ENCODE measurements at regions not wholly inside any gene's neighbourhood (a gene's known extent, or its start where the extent isn't known, plus 50 kb on each side); places are given as distances from the start of the nearest gene placed in this dataset.

GRCh38 chr5:141745390-141745789 lies 63.4 kb upstream of the ARAP3 start:
- Mint-ChIP-seq H3K9me3 (ENCODE audit: unreplicated experiment) (peaks cover 5% of the 10 kb centered on the region), H3K27ac (ENCODE audit: unreplicated experiment) (no peak overlapping the region), H3K4me3 (ENCODE audit: unreplicated experiment) (no peak overlapping the region), H3K36me3 (ENCODE audit: unreplicated experiment) (no peaks in the 10 kb centered on the region), H3K4me1 (ENCODE audit: low read depth, unreplicated experiment) (peaks cover 41% of the 10 kb centered on the region), H3K27me3 (ENCODE audit: unreplicated experiment) (peaks cover 6% of the 10 kb centered on the region)
- TF ChIP-seq CTCF (IDR thresholded peaks at IDR 0.05; ENCODE audit: partially characterized antibody, unreplicated experiment), result no peak
- DNase-seq, result no peak

GRCh38 chr5:141743866-141744272 lies 61.8 kb upstream of the ARAP3 start:
- DNase-seq, result no peak
- Mint-ChIP-seq H3K4me3 (ENCODE audit: unreplicated experiment) (no peak overlapping the region), H3K27ac (ENCODE audit: unreplicated experiment) (no peak overlapping the region), H3K4me1 (ENCODE audit: low read depth, unreplicated experiment) (peaks cover 40% of the 10 kb centered on the region), H3K27me3 (ENCODE audit: unreplicated experiment) (peaks cover 4% of the 10 kb centered on the region), H3K36me3 (ENCODE audit: unreplicated experiment) (no peaks in the 10 kb centered on the region), H3K9me3 (ENCODE audit: unreplicated experiment) (peaks cover 5% of the 10 kb centered on the region)
- TF ChIP-seq CTCF (IDR thresholded peaks at IDR 0.05; ENCODE audit: partially characterized antibody, unreplicated experiment), result no peak

GRCh38 chr5:141742866-141743851 lies 61.1 kb upstream of the ARAP3 start:
- no peaks in the 10 kb centered on the region for H3K36me3 Mint-ChIP-seq (ENCODE audit: unreplicated experiment)
- peaks cover 4% of the 10 kb centered on the region for H3K27me3 Mint-ChIP-seq (ENCODE audit: unreplicated experiment)
- no peak for TF ChIP-seq CTCF (IDR thresholded peaks at IDR 0.05; ENCODE audit: partially characterized antibody, unreplicated experiment)
- peaks cover 35% of the 10 kb centered on the region for H3K4me1 Mint-ChIP-seq (ENCODE audit: low read depth, unreplicated experiment)
- DNase-seq, result no peak
- peaks cover 5% of the 10 kb centered on the region for H3K9me3 Mint-ChIP-seq (ENCODE audit: unreplicated experiment)
- peak overlapping the region; percentile 25 for H3K4me3 Mint-ChIP-seq (ENCODE audit: unreplicated experiment)
- H3K27ac Mint-ChIP-seq (ENCODE audit: unreplicated experiment), result peak overlapping the region; percentile 38

GRCh38 chr5:141742144-141742543 lies 60.1 kb upstream of the ARAP3 start:
- peaks cover 35% of the 10 kb centered on the region for H3K4me1 Mint-ChIP-seq (ENCODE audit: low read depth, unreplicated experiment)
- no peak for TF ChIP-seq CTCF (IDR thresholded peaks at IDR 0.05; ENCODE audit: partially characterized antibody, unreplicated experiment)
- H3K36me3 Mint-ChIP-seq (ENCODE audit: unreplicated experiment), result no peaks in the 10 kb centered on the region
- peaks cover 4% of the 10 kb centered on the region for H3K27me3 Mint-ChIP-seq (ENCODE audit: unreplicated experiment)
- H3K9me3 Mint-ChIP-seq (ENCODE audit: unreplicated experiment), result peaks cover 5% of the 10 kb centered on the region
- H3K4me3 Mint-ChIP-seq (ENCODE audit: unreplicated experiment), result no peak overlapping the region
- DNase-seq, result no peak
- no peak overlapping the region for H3K27ac Mint-ChIP-seq (ENCODE audit: unreplicated experiment)

- H3K27ac Mint-ChIP-seq (ENCODE audit: unreplicated experiment), result no peak overlapping the region
- TF ChIP-seq CTCF (IDR thresholded peaks at IDR 0.05; ENCODE audit: partially characterized antibody, unreplicated experiment), result no peak
Measured at GRCh38 chr5:141740885-141741284, 58.9 kb upstream of the ARAP3 start.

More at GRCh38 chr5:141740885-141741284, 58.9 kb upstream of the ARAP3 start:
- Mint-ChIP-seq H3K9me3 (ENCODE audit: unreplicated experiment) (peaks cover 5% of the 10 kb centered on the region), H3K27me3 (ENCODE audit: unreplicated experiment) (peaks cover 4% of the 10 kb centered on the region), H3K4me1 (ENCODE audit: low read depth, unreplicated experiment) (peaks cover 31% of the 10 kb centered on the region), H3K36me3 (ENCODE audit: unreplicated experiment) (no peaks in the 10 kb centered on the region), H3K4me3 (ENCODE audit: unreplicated experiment) (no peak overlapping the region)
- DNase-seq, result no peak

Measured in glutamatergic neuron (in vitro differentiated cells).